ENCODE measurements at regions not wholly inside any gene's neighbourhood (a gene's known extent, or its start where the extent isn't known, plus 50 kb on each side); places are given as distances from the start of the nearest gene placed in this dataset.

- intact Hi-C loops (cut with micrococcal nuclease) = loop anchor here (1.0 to 10.0 kb wide), 6 partner anchors 17 to 1373 kb away; no protein-coding TSS in a partner anchor
- no peak overlapping the region for H3K9ac ChIP-seq (ENCODE audit: low read length)
- ChIA-PET CTCF (interaction anchor here (0.7 to 4.5 kb wide), 27 partner anchors 9 to 1541 kb away, joined by 3 to 42 read pairs (median 5); no protein-coding TSS in a partner anchor), POLR2A (interaction anchor here (1.2 kb wide), 1 partner anchor 1248 kb away, joined by 8 read pairs; no protein-coding TSS in a partner anchor)
- H3K79me2 ChIP-seq (ENCODE audit: control insufficient read depth, insufficient read depth, low read length) = no peaks in the 10 kb centered on the region
- no peak overlapping the region for H3K27ac Mint-ChIP-seq
- no peak overlapping the region for H3K27ac ChIP-seq (ENCODE audit: low read length in 2 of 2)
- TF ChIP-seq EZH2 (IDR thresholded peaks at IDR 0.05; ENCODE audit: borderline replicate concordance, insufficient read depth, low read depth, low read length, poor library complexity, severe bottlenecking) (no peak), CTCF (IDR thresholded peaks at IDR 0.05) (peak; percentile 74)
- ATAC-seq (ENCODE audit: low read depth) (peak; percentile 91), DNase-seq (peak; percentile 80)
- no peak overlapping the region for H3K4me3 ChIP-seq (ENCODE audit: control extremely low read depth in 1 of 5, extremely low read depth in 1 of 5, insufficient read depth in 1 of 5, low read depth in 2 of 5, low read length in 4 of 5)
- no peaks in the 10 kb centered on the region for H3K36me3 ChIP-seq (replicated peaks in 1 of 2; ENCODE audit: control extremely low read depth in 1 of 2, control insufficient read depth in 1 of 2, extremely low read depth in 1 of 2, insufficient read depth in 2 of 2, low read length in 1 of 2)
- no peaks in the 10 kb centered on the region for H3K4me1 ChIP-seq (ENCODE audit: control insufficient read depth in 2 of 2, insufficient read depth in 2 of 2, low read length in 2 of 2)
- no peaks in the 10 kb centered on the region for H4K20me1 ChIP-seq (ENCODE audit: control insufficient read depth, insufficient read depth, low read length, poor library complexity, severe bottlenecking)
- H3K9me3 Mint-ChIP-seq (ENCODE audit: insufficient read depth) = no peaks in the 10 kb centered on the region
- no peak overlapping the region for H2AFZ ChIP-seq (ENCODE audit: insufficient read depth, low read depth, low read length, poor library complexity, severe bottlenecking)
- peaks cover 4% of the 10 kb centered on the region for H3K27me3 Mint-ChIP-seq
- no peaks in the 10 kb centered on the region for H3K9me3 ChIP-seq (ENCODE audit: control extremely low read depth in 1 of 3, control insufficient read depth in 2 of 3, insufficient read depth in 1 of 3, low read length in 2 of 3)
- no peak overlapping the region for H3K4me2 ChIP-seq (replicated peaks; ENCODE audit: low read depth, low read length, poor library complexity, severe bottlenecking)
- no peaks in the 10 kb centered on the region for H3K4me1 Mint-ChIP-seq
- WGBS (ENCODE audit: insufficient coverage) = 74% methylated on average over 6 of the region's 14 CpGs
- no peak overlapping the region for H3K4me3 Mint-ChIP-seq
- H3K27me3 ChIP-seq (replicated peaks in 1 of 4; ENCODE audit: control extremely low read depth in 1 of 4, control insufficient read depth in 3 of 4, insufficient read depth in 4 of 4, low read length in 3 of 4) = no peaks in the 10 kb centered on the region
These were observed 1060.6 kb upstream of the FANCL start for GRCh38 chr2:59301466-59302402.

GRCh38 chr2:59297816-59298215, 1056.7 kb upstream of the FANCL start:
- WGBS (ENCODE audit: insufficient coverage) = 92% methylated on average over 2 of the region's 2 CpGs

More at GRCh38 chr2:59297816-59298215, 1056.7 kb upstream of the FANCL start:
- Histone ChIP-seq H3K27ac (ENCODE audit: low read length in 2 of 2) (no peak overlapping the region), H3K36me3 (replicated peaks in 1 of 2; ENCODE audit: control extremely low read depth in 1 of 2, control insufficient read depth in 1 of 2, extremely low read depth in 1 of 2, insufficient read depth in 2 of 2, low read length in 1 of 2) (no peaks in the 10 kb centered on the region), H3K79me2 (ENCODE audit: control insufficient read depth, insufficient read depth, low read length) (no peaks in the 10 kb centered on the region), H3K9ac (ENCODE audit: low read length) (no peak overlapping the region), H2AFZ (ENCODE audit: insufficient read depth, low read depth, low read length, poor library complexity, severe bottlenecking) (no peak overlapping the region), H4K20me1 (ENCODE audit: control insufficient read depth, insufficient read depth, low read length, poor library complexity, severe bottlenecking) (no peaks in the 10 kb centered on the region), H3K4me3 (ENCODE audit: control extremely low read depth in 1 of 5, extremely low read depth in 1 of 5, insufficient read depth in 1 of 5, low read depth in 2 of 5, low read length in 4 of 5) (no peak overlapping the region), H3K4me1 (ENCODE audit: control insufficient read depth in 2 of 2, insufficient read depth in 2 of 2, low read length in 2 of 2) (no peaks in the 10 kb centered on the region), H3K27me3 (replicated peaks in 1 of 4; ENCODE audit: control extremely low read depth in 1 of 4, control insufficient read depth in 3 of 4, insufficient read depth in 4 of 4, low read length in 3 of 4) (no peaks in the 10 kb centered on the region), H3K4me2 (replicated peaks; ENCODE audit: low read depth, low read length, poor library complexity, severe bottlenecking) (no peak overlapping the region), H3K9me3 (ENCODE audit: control extremely low read depth in 1 of 3, control insufficient read depth in 2 of 3, insufficient read depth in 1 of 3, low read length in 2 of 3) (no peaks in the 10 kb centered on the region)
- Mint-ChIP-seq H3K9me3 (ENCODE audit: insufficient read depth) (no peaks in the 10 kb centered on the region), H3K27ac (no peak overlapping the region), H3K27me3 (peaks cover 9% of the 10 kb centered on the region), H3K4me3 (no peak overlapping the region), H3K4me1 (no peaks in the 10 kb centered on the region)
- TF ChIP-seq EZH2 (IDR thresholded peaks at IDR 0.05; ENCODE audit: borderline replicate concordance, insufficient read depth, low read depth, low read length, poor library complexity, severe bottlenecking) = no peak
- TF ChIP-seq CTCF (IDR thresholded peaks at IDR 0.05) = no peak
- intact Hi-C loops (cut with micrococcal nuclease) = no loop called here
- CTCF ChIA-PET = interaction anchor here (1.0 to 1.4 kb wide), 2 partner anchors 1252 to 1267 kb away, joined by 3 to 5 read pairs; no protein-coding TSS in a partner anchor
- DNase-seq = no peak
- POLR2A ChIA-PET = no interaction called here
- ATAC-seq (ENCODE audit: low read depth) = no peak
